ENCODE measurements at regions not wholly inside any gene's neighbourhood (a gene's known extent, or its start where the extent isn't known, plus 50 kb on each side); places are given as distances from the start of the nearest gene placed in this dataset.
A peak's percentile ranks its signal among the peaks of the same experiment; 100 is the strongest.
"Not testable (repeated sequence)": the region's sequence is repeated elsewhere in the genome, so short reads cannot be mapped to it uniquely, and the experiment has no call there.

GRCh38 chr21:14008436-14008835 is 202.3 kb downstream of the LIPI start:
- not testable (repeated sequence) for DNase-seq (ENCODE audit: low spot score)

GRCh38 chr21:14008006-14008405 is 202.7 kb downstream of the LIPI start:
- not testable (repeated sequence) for DNase-seq (ENCODE audit: low spot score)

GRCh38 chr21:14006144-14006543 is 204.6 kb downstream of the LIPI start:
- DNase-seq (ENCODE audit: low spot score), result not testable (repeated sequence)

- not testable (repeated sequence) for DNase-seq (ENCODE audit: low spot score)
These were observed 223.5 kb downstream of the LIPI start for GRCh38 chr21:13986996-13987958.

- not testable (repeated sequence) for DNase-seq (ENCODE audit: low spot score)
These were observed 224.6 kb downstream of the LIPI start for GRCh38 chr21:13985865-13986863.

- not testable (repeated sequence) for DNase-seq (ENCODE audit: low spot score)
These were observed 225.5 kb downstream of the LIPI start for GRCh38 chr21:13985137-13985864.

GRCh38 chr21:13984728-13985127 is 226.0 kb downstream of the LIPI start:
- DNase-seq (ENCODE audit: low spot score), result not testable (repeated sequence)

- DNase-seq (ENCODE audit: low spot score), result not testable (repeated sequence)
These were observed 229.3 kb downstream of the LIPI start for GRCh38 chr21:13981176-13982087.

GRCh38 chr21:13980115-13980662 is 230.6 kb downstream of the LIPI start:
- DNase-seq (ENCODE audit: low spot score), result peak; percentile 49

GRCh38 chr21:13979608-13980007 is 231.1 kb downstream of the LIPI start:
- DNase-seq (ENCODE audit: low spot score), result not testable (repeated sequence)

GRCh38 chr21:13974582-13974981 is 236.2 kb downstream of the LIPI start:
- DNase-seq (ENCODE audit: low spot score), result not testable (repeated sequence)

- DNase-seq (ENCODE audit: low spot score), result not testable (repeated sequence)
These were observed 240.9 kb downstream of the LIPI start for GRCh38 chr21:13969853-13970252.

- DNase-seq (ENCODE audit: low spot score), result not testable (repeated sequence)
These were observed 241.8 kb downstream of the LIPI start for GRCh38 chr21:13969002-13969401.

GRCh38 chr21:13963259-13963658 is 247.5 kb downstream of the LIPI start:
- DNase-seq (ENCODE audit: low spot score), result not testable (repeated sequence)

- no peak for DNase-seq (ENCODE audit: low spot score)
These were observed 273.5 kb downstream of the LIPI start for GRCh38 chr21:13937236-13937635.

GRCh38 chr21:13936033-13936937 is 274.5 kb downstream of the LIPI start:
- not testable (repeated sequence) for DNase-seq (ENCODE audit: low spot score)

GRCh38 chr21:13935396-13936032 is 275.2 kb downstream of the LIPI start:
- not testable (repeated sequence) for DNase-seq (ENCODE audit: low spot score)

GRCh38 chr21:13934887-13935342 is 275.8 kb downstream of the LIPI start:
- DNase-seq (ENCODE audit: low spot score), result not testable (repeated sequence)

All from CD4-positive, alpha-beta T cell treated with Interleukin-6 at 100 ng/mL for 8 hours (primary cell).